Fibroblast of lung (primary cell): ENCODE measurements at regions not wholly inside any gene's neighbourhood (a gene's known extent, or its start where the extent isn't known, plus 50 kb on each side); places are given as distances from the start of the nearest gene placed in this dataset.
A peak's percentile ranks its signal among the peaks of the same experiment; 100 is the strongest.

Experiments used
- CTCF ChIP-seq, 2 donors: IDR thresholded peaks in 1 of 2; conservative IDR thresholded peaks in 1 of 2; 1 replicate in 1 of 2; 2 replicates in 1 of 2; pipeline ENCODE4 v1.5.1; 2011 to 2012; ENCODE audit warnings: low read length in 2 of 2, control low read depth in 1 of 2, inconsistent platforms in 1 of 2, low read depth in 1 of 2, mild to moderate bottlenecking in 1 of 2
- EZH2 ChIP-seq: IDR thresholded peaks from 2 replicates; pipeline ENCODE4 v1.5.1; 2012; ENCODE audit warnings: low read length, control low read depth, mild to moderate bottlenecking; ENCODE audit errors: missing control alignments

- TF ChIP-seq EZH2: no peak
- TF ChIP-seq CTCF (conservative IDR thresholded peaks at IDR 0.05 in 1 of 2, IDR thresholded peaks at IDR 0.05 in 1 of 2; ENCODE audit: low read depth in 1 of 2, low read length in 2 of 2): peak; percentile 83 to 84
Measured at GRCh38 chr5:160508780-160509361, 87.2 kb downstream of the PTTG1 start.
